Stomach (tissue), 4 donors: ENCODE measurements at regions not wholly inside any gene's neighbourhood (a gene's known extent, or its start where the extent isn't known, plus 50 kb on each side); places are given as distances from the start of the nearest gene placed in this dataset.

Experiments used
- EP300 ChIP-seq: sonication (generic); formaldehyde crosslinking; IDR thresholded peaks from one replicate; pipeline ENCODE4 v1.6.1; 2017; ENCODE audit warnings: antibody characterized with exemption
- POLR2A ChIP-seq, 4 donors: fragments of 450-650 bp; IDR thresholded peaks; one replicate each; pipeline ENCODE4 v1.6.1; 2016; ENCODE audit warnings: antibody characterized with exemption in 4 of 4, control low read depth in 2 of 4, mild to moderate bottlenecking in 1 of 4, moderate library complexity in 1 of 4
- TF ChIP-seq, protein P1 (sequence below), 7 experiments: fragments of 450-650 bp in 4 of 7; fragments of 200-600 bp in 3 of 7; sonication (generic) in 3 of 7; IDR thresholded peaks; one replicate each; pipeline ENCODE4 v1.5.1; 2016 to 2019; ENCODE audit warnings: antibody characterized with exemption in 7 of 7, control low read depth in 2 of 7, mild to moderate bottlenecking in 1 of 7

DNA sequence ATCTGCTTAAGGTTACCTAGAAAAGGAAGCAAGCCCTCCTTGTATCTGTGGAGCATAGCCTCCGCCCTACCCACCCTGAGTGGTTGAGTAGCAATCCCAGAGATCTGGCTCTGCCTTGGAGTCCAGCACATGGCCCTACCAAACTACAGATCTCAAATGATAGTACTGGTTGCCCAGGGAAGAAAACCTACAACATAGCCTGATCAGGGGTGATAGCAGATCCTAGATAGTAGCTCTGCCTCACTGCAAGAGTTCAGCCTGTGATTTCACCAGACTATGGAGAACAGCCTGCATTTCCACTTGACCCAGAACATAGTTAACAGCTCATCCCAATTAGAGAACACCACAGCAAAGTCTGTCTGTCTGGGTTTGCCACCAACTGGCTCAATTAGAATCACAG is 279.5 kb downstream of the ETNK1 start:
- TF ChIP-seq, protein P1, sequence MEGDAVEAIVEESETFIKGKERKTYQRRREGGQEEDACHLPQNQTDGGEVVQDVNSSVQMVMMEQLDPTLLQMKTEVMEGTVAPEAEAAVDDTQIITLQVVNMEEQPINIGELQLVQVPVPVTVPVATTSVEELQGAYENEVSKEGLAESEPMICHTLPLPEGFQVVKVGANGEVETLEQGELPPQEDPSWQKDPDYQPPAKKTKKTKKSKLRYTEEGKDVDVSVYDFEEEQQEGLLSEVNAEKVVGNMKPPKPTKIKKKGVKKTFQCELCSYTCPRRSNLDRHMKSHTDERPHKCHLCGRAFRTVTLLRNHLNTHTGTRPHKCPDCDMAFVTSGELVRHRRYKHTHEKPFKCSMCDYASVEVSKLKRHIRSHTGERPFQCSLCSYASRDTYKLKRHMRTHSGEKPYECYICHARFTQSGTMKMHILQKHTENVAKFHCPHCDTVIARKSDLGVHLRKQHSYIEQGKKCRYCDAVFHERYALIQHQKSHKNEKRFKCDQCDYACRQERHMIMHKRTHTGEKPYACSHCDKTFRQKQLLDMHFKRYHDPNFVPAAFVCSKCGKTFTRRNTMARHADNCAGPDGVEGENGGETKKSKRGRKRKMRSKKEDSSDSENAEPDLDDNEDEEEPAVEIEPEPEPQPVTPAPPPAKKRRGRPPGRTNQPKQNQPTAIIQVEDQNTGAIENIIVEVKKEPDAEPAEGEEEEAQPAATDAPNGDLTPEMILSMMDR (IDR thresholded peaks at IDR 0.05): no peak
- no peak for TF ChIP-seq POLR2A (IDR thresholded peaks at IDR 0.05)
- no peak for TF ChIP-seq EP300
